Activated T-helper 1 cell treated with anti-CD3 and anti-CD28 coated beads, Interleukin-12 subunit alpha, Interleukin-12 subunit beta, Interleukin-2, Interleukin-4 antibody, amounts not matched to agents 30 ng/mL and 10 ng/mL and 1 ng/mL, durations not matched to agents 14 hours and 24 hours and 36 hours (primary cell): ENCODE measurements at regions not wholly inside any gene's neighbourhood (a gene's known extent, or its start where the extent isn't known, plus 50 kb on each side); places are given as distances from the start of the nearest gene placed in this dataset.

Experiments
- DNase-seq: peaks from one replicate; pipeline ENCODE4 v3.0.0; 2021; ENCODE audit warnings: low spot score
- H3K27ac Mint-ChIP-seq: one replicate; pipeline ENCODE4 v1.8.0; 2021; ENCODE audit warnings: mild to moderate bottlenecking, mixed read lengths
- H3K27me3 Mint-ChIP-seq: one replicate; pipeline ENCODE4 v1.8.0; 2022; ENCODE audit warnings: mild to moderate bottlenecking, moderate library complexity, mixed read lengths; ENCODE audit not compliant: insufficient read depth
- H3K36me3 Mint-ChIP-seq: one replicate; pipeline ENCODE4 v1.8.0; 2021; ENCODE audit warnings: low read depth, mixed read lengths
- H3K4me1 Mint-ChIP-seq: one replicate; pipeline ENCODE4 v1.8.0; 2021; ENCODE audit warnings: low read depth, mixed read lengths
- H3K4me3 Mint-ChIP-seq: one replicate; pipeline ENCODE4 v1.8.0; 2021; ENCODE audit warnings: mild to moderate bottlenecking, moderate library complexity, mixed read lengths
- H3K9me3 Mint-ChIP-seq: one replicate; pipeline ENCODE4 v1.8.0; 2021; ENCODE audit warnings: mixed read lengths
- intact Hi-C: fragments of 100-400 bp; cut with micrococcal nuclease; formaldehyde crosslinking; loops from one replicate; pipeline ENCODE4 v1.15.1; 2024

DNA sequence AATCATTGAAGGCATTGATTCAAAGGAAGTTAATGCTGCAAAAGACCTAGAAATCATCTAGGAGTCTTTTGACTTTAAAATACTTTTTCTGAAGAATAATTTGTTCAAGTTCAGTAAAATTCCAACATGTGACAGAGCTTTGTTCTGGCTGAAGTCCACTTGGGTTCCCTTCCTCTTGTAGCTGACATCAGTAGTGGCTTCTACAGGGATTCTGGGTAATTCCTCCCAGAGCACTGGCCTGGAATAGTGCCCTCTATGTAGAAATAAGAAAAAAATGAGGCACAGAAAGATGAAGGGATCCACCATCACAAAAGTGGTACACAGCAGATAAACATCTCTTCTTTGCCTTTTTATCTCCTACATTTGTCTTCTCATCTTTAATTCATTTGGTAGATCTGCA is 548.1 kb downstream of the LTN1 start:
- intact Hi-C loops = no loop called here
- Mint-ChIP-seq H3K9me3 (no peaks in the 10 kb centered on the region), H3K4me1 (no peaks in the 10 kb centered on the region), H3K4me3 (no peak overlapping the region), H3K36me3 (no peaks in the 10 kb centered on the region), H3K27ac (no peak overlapping the region), H3K27me3 (no peaks in the 10 kb centered on the region)
- no peak for DNase-seq

DNA sequence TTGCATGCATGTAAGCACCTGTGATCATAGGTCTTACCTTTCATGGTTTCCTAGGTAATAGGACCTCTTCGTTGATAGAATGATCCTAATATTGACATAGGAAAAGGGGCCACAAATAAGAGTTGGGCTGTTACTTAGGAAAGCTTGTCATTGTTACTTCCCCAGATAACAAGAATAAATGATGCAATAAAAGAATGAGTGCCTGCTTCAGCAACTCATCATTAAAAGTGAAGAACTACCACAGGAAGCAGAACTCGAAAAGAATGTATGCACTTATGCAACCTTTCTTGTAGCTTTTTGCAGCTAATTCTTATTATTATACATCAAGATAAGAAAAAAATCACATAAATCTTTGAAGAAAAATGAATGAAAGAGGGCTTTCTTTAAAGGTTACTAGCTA is 548.6 kb downstream of the LTN1 start:
- H3K27me3 Mint-ChIP-seq = no peaks in the 10 kb centered on the region
- H3K4me1 Mint-ChIP-seq = no peaks in the 10 kb centered on the region
- no peak overlapping the region for H3K27ac Mint-ChIP-seq
- intact Hi-C loops = no loop called here
- DNase-seq = no peak
- no peak overlapping the region for H3K4me3 Mint-ChIP-seq
- H3K9me3 Mint-ChIP-seq = no peaks in the 10 kb centered on the region
- no peaks in the 10 kb centered on the region for H3K36me3 Mint-ChIP-seq

DNA sequence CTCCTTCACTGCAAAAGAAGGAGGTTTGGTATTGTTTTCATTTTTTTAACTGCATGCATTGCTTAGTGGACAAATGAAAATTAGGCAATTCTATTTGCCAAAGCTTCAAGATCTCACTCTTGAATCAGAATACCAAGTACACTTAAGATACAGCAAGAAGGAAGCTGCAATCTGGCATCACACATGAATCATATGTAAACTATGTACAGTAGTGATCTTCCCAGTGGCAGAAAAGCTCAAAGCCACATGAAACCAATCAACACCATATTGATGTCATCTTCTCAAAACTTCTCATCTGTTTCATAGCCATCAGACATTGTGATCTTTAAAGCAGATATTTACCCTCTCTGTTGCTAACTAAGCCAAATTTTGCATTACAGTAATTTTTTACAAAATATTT is 550.1 kb downstream of the LTN1 start:
- Mint-ChIP-seq H3K4me3 (no peak overlapping the region), H3K36me3 (no peaks in the 10 kb centered on the region), H3K4me1 (no peaks in the 10 kb centered on the region), H3K27ac (no peak overlapping the region), H3K9me3 (no peaks in the 10 kb centered on the region), H3K27me3 (no peaks in the 10 kb centered on the region)
- intact Hi-C loops = no loop called here
- no peak for DNase-seq

DNA sequence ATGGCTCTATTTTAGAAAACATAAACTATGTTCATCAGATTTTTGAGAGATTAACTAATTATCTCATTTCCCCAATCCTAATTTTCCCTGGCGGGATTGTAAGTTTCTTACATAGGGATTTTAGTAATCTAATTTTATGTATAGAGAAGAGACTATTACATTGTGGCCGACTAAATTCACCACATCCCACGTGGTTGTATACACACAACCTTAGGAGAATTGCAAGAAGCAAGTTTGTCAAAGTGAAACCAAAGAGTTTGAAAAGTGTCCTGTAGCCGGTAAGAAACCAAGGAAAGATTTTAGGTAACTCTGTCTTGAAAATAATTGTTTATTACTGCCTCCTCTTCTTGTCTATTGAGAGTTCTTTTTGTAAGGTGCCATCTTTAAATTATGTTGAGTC is 550.6 kb downstream of the LTN1 start:
- no peak for DNase-seq

DNA sequence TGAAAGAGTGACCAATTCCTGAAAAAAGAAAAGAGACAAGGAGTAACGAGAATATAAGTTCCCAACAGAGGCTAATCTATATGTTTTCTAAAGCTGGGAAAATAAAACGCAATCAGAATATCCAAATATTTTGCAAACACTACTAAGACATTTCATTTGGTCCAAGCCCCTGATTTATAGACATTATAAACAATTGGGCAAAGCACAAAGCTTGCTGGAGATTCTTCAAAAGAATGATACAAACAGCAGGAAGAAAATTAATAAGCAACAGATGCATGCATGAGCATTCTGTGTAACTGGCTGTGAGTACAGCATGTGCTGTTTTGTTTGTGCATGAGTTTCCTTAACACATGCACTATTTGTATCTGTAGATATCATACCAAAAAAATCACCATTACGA is 552.9 kb downstream of the LTN1 start:
- Mint-ChIP-seq H3K4me1 (no peaks in the 10 kb centered on the region), H3K36me3 (no peaks in the 10 kb centered on the region), H3K27ac (no peak overlapping the region), H3K9me3 (no peaks in the 10 kb centered on the region), H3K27me3 (peaks cover 1% of the 10 kb centered on the region), H3K4me3 (no peak overlapping the region)
- no peak for DNase-seq
- intact Hi-C loops = no loop called here

More for the DNA sequence above, 550.6 kb downstream of the LTN1 start:
- Mint-ChIP-seq H3K9me3 (no peaks in the 10 kb centered on the region), H3K27ac (no peak overlapping the region), H3K4me1 (no peaks in the 10 kb centered on the region), H3K36me3 (no peaks in the 10 kb centered on the region), H3K27me3 (no peaks in the 10 kb centered on the region), H3K4me3 (no peak overlapping the region)
- intact Hi-C loops = no loop called here

DNA sequence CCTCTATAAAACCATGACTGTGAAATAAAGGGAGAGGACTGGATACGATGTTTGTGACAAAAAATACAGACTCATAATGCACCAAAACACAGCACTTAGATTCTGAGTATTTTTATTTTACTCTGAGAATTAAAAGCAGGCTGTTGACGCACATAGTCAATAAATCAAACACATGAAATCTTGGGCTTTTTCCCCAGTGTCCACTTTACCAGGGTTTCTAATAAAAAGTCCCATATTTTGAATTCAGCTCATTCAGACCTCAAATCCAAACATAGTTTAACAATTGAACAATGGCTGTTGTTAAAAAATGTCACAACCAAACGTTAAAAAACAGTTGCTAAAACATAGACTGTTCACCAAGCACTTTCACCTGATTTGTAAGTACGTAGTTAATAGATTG is 553.4 kb downstream of the LTN1 start:
- intact Hi-C loops = no loop called here

DNA sequence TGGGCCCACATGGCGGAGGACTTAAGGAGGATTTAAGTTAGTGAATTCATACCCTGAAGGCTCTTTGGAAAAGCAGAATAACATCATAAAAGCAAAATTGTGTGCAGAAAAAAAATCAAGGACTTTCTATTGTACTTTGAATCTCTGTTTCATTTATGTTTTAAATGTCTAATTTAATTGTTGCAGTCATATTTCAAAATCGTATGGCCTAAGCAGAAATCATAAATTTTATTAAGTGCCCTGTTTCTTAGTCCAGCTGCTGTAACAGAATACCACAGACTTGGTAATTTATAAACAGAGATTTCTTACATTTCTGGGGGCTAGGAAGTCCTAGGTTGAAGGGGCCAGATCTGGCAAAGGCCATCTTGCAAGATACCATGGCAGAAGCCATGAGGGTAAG is 555.6 kb downstream of the LTN1 start:
- H3K4me1 Mint-ChIP-seq = no peaks in the 10 kb centered on the region
- no peak overlapping the region for H3K4me3 Mint-ChIP-seq
- peaks cover 3% of the 10 kb centered on the region for H3K27me3 Mint-ChIP-seq
- intact Hi-C loops = no loop called here
- H3K9me3 Mint-ChIP-seq = no peaks in the 10 kb centered on the region
- DNase-seq = no peak
- H3K36me3 Mint-ChIP-seq = no peaks in the 10 kb centered on the region
- H3K27ac Mint-ChIP-seq = no peak overlapping the region

More for the DNA sequence above, 553.4 kb downstream of the LTN1 start:
- Mint-ChIP-seq H3K9me3 (no peaks in the 10 kb centered on the region), H3K4me3 (no peak overlapping the region), H3K27me3 (peaks cover 3% of the 10 kb centered on the region), H3K4me1 (no peaks in the 10 kb centered on the region), H3K27ac (no peak overlapping the region), H3K36me3 (no peaks in the 10 kb centered on the region)
- DNase-seq = no peak

DNA sequence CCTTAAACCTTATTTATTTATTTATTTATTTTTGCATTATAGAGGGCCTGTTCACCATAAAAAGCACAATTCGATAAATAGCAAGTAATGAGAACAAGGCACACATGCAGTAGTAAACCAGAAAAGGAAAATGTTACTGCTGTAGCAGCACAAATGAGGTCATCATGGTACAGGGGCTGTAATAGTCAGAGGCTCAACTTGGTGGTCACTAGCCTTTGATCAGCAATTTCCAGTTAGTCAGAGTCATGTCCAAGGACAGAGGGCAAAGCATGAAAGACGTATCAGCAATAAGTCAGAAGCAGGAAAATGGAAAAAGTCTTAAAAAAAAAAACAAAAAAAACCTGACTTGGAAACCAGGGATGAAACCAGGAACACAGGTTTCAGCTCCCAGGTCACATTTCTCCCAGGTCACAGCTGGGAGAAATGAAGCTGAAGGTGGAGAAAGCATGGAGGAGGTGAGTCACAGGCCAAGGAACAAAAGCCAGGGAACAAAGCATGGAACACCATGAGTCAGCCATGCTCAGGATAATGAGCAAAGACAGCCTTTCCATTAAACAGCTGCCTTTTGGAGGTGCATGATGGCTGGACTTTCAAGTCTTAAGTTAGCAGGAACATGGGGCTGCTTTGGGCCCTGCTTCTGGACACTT is 556.3 kb downstream of the LTN1 start:
- intact Hi-C loops = no loop called here
- H3K9me3 Mint-ChIP-seq = no peaks in the 10 kb centered on the region
- H3K27ac Mint-ChIP-seq = no peak overlapping the region
- no peaks in the 10 kb centered on the region for H3K4me1 Mint-ChIP-seq
- no peak overlapping the region for H3K4me3 Mint-ChIP-seq
- peaks cover 3% of the 10 kb centered on the region for H3K27me3 Mint-ChIP-seq
- DNase-seq = no peak
- no peaks in the 10 kb centered on the region for H3K36me3 Mint-ChIP-seq

DNA sequence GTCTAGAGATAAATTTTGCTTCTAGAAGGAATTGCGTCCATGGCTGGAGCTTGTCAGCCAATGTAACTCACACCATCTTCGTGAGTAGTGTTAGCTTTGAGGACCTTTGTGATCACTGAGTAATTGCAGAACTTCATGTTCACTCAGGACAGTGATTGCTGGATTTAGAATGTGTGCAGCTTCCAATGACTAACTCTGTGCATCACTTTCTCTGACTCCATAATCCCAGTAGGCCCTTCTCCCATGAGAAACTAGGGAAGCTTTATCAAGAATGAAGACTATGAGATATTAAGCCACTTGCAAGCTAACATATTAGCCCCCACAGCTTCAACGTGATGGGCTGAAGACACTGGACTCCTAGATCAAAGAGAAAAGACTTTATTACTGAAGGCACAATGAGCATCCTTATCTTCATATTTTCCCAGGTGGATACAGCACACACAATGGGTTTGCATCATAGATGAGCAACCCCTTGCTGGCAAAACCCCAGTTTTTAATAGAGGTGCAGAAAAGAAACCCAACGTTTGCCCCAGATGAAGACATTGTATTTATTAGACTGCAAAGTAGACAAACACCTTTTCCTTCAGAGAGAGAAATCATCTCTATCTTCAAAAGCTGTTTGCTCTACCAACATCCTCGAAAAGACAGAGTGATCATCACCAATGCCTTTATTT is 561.0 kb downstream of the LTN1 start:
- intact Hi-C loops = no loop called here
- Mint-ChIP-seq H3K36me3 (no peaks in the 10 kb centered on the region), H3K9me3 (no peaks in the 10 kb centered on the region), H3K27ac (no peak overlapping the region), H3K4me3 (no peak overlapping the region), H3K4me1 (no peaks in the 10 kb centered on the region), H3K27me3 (peaks cover 3% of the 10 kb centered on the region)
- no peak for DNase-seq

DNA sequence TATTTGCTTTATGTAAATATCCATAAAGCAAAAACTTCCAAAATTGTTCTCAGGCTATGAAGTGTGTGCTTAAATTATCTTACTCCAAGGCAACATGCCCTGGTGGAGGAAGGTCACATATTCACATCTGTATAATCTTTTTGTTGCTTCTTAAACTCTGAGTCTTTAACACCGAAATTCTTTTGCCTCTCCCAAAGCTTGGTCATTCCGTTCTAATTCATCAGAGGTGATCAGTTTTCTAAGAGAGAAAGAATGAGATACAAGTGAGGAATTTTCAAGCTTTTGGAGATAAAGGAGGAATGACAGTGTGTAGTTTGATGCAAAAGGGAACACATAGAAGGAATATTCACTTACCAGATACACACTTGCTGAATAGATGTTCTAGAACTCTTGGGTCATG is 561.7 kb downstream of the LTN1 start:
- H3K9me3 Mint-ChIP-seq = no peaks in the 10 kb centered on the region
- no peak overlapping the region for H3K27ac Mint-ChIP-seq
- peaks cover 3% of the 10 kb centered on the region for H3K27me3 Mint-ChIP-seq
- no peak overlapping the region for H3K4me3 Mint-ChIP-seq
- DNase-seq = no peak
- no peaks in the 10 kb centered on the region for H3K4me1 Mint-ChIP-seq
- intact Hi-C loops = no loop called here
- no peaks in the 10 kb centered on the region for H3K36me3 Mint-ChIP-seq

DNA sequence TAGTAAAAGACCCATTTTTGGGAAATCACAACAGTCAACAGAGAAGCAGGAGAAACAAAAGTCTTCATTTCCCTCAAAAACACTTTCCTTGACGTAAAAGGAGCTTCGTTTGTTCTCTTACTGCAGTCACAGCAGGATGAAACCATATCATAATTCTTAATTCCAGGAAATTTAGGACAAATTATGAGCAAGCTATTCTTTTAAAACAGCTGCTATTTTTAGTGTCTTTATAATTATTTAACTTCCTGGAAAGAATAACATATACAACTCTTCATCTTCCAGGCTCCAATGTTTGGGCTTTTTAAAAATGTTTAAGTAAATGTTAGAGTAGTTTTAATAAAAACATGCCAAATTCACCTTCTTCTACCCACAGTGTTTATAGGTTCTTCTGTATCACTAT is 563.5 kb downstream of the LTN1 start:
- no peaks in the 10 kb centered on the region for H3K9me3 Mint-ChIP-seq
- no peaks in the 10 kb centered on the region for H3K36me3 Mint-ChIP-seq
- H3K4me1 Mint-ChIP-seq = no peaks in the 10 kb centered on the region
- intact Hi-C loops = no loop called here
- no peak overlapping the region for H3K4me3 Mint-ChIP-seq
- H3K27ac Mint-ChIP-seq = no peak overlapping the region
- no peaks in the 10 kb centered on the region for H3K27me3 Mint-ChIP-seq
- no peak for DNase-seq

DNA sequence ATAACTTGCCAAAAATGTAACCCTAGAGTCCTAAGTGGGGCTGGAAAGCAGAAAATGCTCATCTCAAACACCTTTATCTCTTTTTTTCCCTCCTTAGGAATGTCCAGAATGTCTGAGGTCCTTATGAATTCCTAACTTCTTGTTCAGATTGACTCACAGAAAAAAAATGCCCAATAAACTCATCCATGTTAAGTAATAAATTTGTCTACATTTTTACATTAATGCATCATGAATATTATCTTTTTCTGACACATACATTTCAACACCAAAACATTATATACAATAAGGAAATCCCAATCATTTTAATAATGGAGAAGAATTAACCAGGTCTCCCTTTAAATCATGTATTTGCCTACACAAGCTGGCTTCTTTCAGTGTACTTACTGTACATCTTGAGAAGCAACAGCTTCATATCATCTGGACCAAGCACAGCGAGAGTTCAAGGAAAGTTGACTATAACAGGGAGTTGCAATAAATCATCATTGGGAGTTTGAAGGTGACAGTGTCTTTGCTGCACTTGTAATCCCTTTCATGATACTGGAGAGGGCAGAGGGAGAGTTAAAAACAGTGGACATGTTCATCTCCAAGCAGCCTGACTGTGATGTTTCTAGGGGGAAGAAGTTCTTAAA is 565.2 kb downstream of the LTN1 start:
- intact Hi-C loops = no loop called here
- DNase-seq = no peak
- no peaks in the 10 kb centered on the region for H3K27me3 Mint-ChIP-seq
- H3K4me1 Mint-ChIP-seq = no peaks in the 10 kb centered on the region
- no peak overlapping the region for H3K27ac Mint-ChIP-seq
- H3K4me3 Mint-ChIP-seq = no peak overlapping the region
- no peaks in the 10 kb centered on the region for H3K36me3 Mint-ChIP-seq
- no peaks in the 10 kb centered on the region for H3K9me3 Mint-ChIP-seq

DNA sequence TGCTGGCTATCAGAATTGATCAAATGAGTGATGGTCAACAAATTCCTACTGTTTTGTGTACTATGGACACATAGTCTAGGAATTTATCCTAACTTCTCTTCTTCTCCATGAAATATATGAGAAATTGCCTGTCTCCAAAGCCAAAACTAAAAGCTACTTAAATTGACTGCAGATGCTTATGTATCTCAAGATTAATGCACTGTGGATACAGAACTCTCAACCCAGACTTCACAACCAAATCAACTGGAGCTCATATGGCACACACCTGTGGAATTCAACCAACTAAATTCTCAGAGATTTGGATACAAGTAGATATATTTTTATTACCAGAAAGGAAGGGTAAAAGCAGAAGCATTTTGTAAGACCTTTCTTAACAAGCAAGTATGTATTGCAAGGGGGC is 566.1 kb downstream of the LTN1 start:
- no peaks in the 10 kb centered on the region for H3K36me3 Mint-ChIP-seq
- no peak for DNase-seq

More for the DNA sequence above, 566.1 kb downstream of the LTN1 start:
- no peaks in the 10 kb centered on the region for H3K27me3 Mint-ChIP-seq
- intact Hi-C loops = no loop called here
- H3K4me3 Mint-ChIP-seq = no peak overlapping the region
- H3K4me1 Mint-ChIP-seq = no peaks in the 10 kb centered on the region
- no peak overlapping the region for H3K27ac Mint-ChIP-seq
- H3K9me3 Mint-ChIP-seq = no peaks in the 10 kb centered on the region
